ENCODE measurements at regions not wholly inside any gene's neighbourhood (a gene's known extent, or its start where the extent isn't known, plus 50 kb on each side); places are given as distances from the start of the nearest gene placed in this dataset.

DNA sequence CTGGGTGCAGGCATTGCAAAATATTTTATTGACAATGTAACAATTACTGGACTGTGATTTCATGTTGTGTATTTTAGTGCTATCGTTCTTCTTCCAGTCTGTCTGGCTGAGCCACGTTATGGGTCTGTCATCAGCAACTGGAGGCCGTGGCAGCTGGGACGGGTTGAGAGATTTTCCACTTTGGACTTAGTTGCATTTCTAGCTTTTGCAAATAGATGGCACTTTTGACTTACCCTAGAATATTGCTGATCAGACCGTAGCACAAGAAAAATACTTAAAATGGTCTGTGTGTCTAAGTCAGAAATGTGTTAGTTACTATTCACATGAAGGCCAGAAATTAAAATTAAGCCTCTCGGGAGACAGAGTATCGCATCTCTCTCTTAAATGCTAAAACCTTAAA lies 211.1 kb downstream of the TEX29 start:
- intact Hi-C loops (cut with DNase I), result no loop called here
- peaks cover 0 to 57% (median 0%) of the 10 kb centered on the region in 4 donors for H3K27me3 ChIP-seq

DNA sequence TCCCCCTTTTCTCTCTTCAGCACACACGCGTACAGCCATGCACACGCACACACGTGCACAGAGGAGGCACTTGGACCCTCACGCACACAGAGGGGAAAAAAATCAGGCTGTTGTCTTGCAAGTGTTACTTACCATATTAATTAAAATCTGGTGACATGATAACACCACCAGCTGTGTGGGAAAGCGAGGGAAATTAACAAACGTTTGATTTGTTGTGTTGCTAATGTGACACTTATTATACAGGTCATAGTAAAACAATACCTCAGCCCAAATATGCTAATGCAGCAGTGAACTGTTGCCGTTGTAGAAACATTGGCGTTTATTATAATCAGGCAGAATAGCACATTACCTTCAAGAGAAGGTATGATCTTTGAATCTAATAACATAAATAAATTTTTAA lies 211.7 kb downstream of the TEX29 start:
- Histone ChIP-seq H3K9me3 (no peaks in the 10 kb centered on the region), H3K4me3 (no peak overlapping the region), H3K27ac (replicated peaks in 1 of 4) (no peak overlapping the region), H3K4me1 (peaks cover 0 to 16% (median 12%) of the 10 kb centered on the region in 4 donors), H3K36me3 (no peaks in the 10 kb centered on the region), H3K27me3 (peaks cover 0 to 64% (median 0%) of the 10 kb centered on the region in 4 donors)
- WGBS, result 81% methylated on average over 9 of the region's 9 CpGs
- intact Hi-C loops (cut with DNase I), result no loop called here
- DNase-seq (ENCODE audit: extremely low spot score), result no peak
- TF ChIP-seq POLR2AphosphoS5 (IDR thresholded peaks at IDR 0.05), result no peak
- TF ChIP-seq, protein P1, sequence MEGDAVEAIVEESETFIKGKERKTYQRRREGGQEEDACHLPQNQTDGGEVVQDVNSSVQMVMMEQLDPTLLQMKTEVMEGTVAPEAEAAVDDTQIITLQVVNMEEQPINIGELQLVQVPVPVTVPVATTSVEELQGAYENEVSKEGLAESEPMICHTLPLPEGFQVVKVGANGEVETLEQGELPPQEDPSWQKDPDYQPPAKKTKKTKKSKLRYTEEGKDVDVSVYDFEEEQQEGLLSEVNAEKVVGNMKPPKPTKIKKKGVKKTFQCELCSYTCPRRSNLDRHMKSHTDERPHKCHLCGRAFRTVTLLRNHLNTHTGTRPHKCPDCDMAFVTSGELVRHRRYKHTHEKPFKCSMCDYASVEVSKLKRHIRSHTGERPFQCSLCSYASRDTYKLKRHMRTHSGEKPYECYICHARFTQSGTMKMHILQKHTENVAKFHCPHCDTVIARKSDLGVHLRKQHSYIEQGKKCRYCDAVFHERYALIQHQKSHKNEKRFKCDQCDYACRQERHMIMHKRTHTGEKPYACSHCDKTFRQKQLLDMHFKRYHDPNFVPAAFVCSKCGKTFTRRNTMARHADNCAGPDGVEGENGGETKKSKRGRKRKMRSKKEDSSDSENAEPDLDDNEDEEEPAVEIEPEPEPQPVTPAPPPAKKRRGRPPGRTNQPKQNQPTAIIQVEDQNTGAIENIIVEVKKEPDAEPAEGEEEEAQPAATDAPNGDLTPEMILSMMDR (IDR thresholded peaks at IDR 0.05), result no peak
- TF ChIP-seq POLR2A (IDR thresholded peaks at IDR 0.05; ENCODE audit: low read depth), result no peak

More for the DNA sequence above, 211.1 kb downstream of the TEX29 start:
- no peak for DNase-seq (ENCODE audit: extremely low spot score)
- WGBS, result 26% methylated on average over 7 of the region's 7 CpGs
- Histone ChIP-seq H3K27ac (replicated peaks in 1 of 4) (no peak overlapping the region), H3K9me3 (no peaks in the 10 kb centered on the region), H3K4me1 (peaks cover 0 to 16% (median 12%) of the 10 kb centered on the region in 4 donors), H3K4me3 (no peak overlapping the region), H3K36me3 (no peaks in the 10 kb centered on the region)
- TF ChIP-seq POLR2A (IDR thresholded peaks at IDR 0.05; ENCODE audit: low read depth), result no peak
- TF ChIP-seq, protein P1 (IDR thresholded peaks at IDR 0.05), result peak in 2 of 3 experiments; percentile 7 to 11

DNA sequence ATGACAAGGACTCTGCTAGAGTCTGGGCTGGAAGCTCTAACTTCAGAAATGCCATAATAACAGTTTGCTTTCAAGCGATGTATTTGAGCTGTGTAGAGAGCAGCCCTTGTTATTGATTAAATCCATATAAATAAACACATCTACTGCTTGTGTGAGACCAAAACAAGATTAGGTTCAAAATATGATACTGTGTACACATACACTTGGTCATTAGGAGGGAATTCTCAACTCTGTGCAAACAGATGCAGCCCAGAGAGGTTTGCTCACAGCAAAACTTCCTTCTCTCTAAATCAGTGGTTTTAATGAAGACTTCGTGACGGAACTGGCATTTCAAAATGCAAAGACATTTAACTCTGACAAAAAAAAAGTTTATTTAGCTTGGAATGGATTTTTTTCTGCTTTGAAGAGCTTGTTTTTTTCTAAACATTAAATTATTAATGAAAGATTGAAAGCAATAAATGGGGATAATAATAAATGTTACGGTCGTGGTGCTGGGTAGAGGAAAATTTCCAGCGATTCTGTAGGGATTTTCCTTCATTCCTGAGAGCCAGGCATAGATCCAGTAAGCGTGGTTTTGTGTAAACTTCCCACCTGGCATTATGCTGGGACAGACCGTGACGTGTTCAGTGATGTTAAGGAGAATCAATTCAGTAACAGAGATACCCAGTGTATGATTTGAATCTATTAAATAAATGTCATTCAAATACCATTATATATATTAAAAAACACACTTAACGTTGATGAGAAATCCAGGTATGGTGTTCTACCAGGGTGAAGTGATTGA lies 213.7 kb downstream of the TEX29 start:
- TF ChIP-seq POLR2AphosphoS5 (IDR thresholded peaks at IDR 0.05), result no peak
- no peak for TF ChIP-seq EP300 (IDR thresholded peaks at IDR 0.05)
- TF ChIP-seq, protein P1 (IDR thresholded peaks at IDR 0.05), result no peak
- TF ChIP-seq POLR2A (IDR thresholded peaks at IDR 0.05; ENCODE audit: low read depth), result no peak
- 60% methylated on average over 10 of the region's 10 CpGs for WGBS
- H3K4me3 ChIP-seq, result no peak overlapping the region
- H3K4me1 ChIP-seq, result peaks cover 0 to 11% (median 10%) of the 10 kb centered on the region in 4 donors
- intact Hi-C loops (cut with DNase I), result no loop called here
- H3K9me3 ChIP-seq, result no peaks in the 10 kb centered on the region
- H3K36me3 ChIP-seq, result no peaks in the 10 kb centered on the region
- no peak overlapping the region for H3K27ac ChIP-seq (replicated peaks in 1 of 4)
- no peak for DNase-seq (ENCODE audit: extremely low spot score)
- peaks cover 0 to 78% (median 1%) of the 10 kb centered on the region in 4 donors for H3K27me3 ChIP-seq

DNA sequence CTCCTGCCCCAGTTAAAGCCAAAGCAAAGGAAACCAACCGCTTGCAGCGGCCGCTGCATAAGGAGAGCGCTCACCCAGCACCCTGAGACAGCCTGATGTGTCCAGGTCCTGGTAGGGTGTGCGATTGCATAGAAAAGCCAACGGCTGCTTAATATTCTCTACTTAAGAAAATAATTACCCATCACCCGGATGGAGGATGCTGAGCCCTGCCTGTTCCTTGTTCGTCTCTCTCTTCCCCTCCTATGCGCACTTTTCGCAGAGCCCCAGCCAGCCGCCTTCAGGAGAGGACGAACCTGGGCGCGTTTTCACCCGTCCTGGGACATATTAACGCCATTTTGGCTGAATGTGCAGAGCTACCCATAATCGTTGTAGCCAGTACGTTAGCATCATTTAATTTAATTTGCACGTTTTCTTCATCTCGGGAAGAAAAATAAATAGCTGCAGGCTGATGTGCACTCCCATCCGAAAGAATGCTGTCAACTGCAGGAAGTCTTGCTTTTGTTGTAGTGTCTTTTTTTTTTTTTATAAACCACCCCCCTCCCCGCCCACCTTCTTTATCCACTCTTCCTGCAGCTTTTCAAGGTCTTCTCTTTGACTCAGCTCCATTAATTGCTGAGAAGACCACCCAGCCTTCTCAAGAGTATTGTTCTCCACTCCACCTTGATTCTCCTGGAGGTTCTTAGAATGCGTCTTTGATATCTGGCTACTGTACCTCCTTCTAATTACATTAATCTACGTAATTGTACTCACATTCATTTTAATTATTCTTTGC lies 214.5 kb downstream of the TEX29 start:
- no peak for DNase-seq (ENCODE audit: extremely low spot score)
- no peak overlapping the region for H3K27ac ChIP-seq (replicated peaks in 1 of 4)
- H3K4me1 ChIP-seq, result peaks cover 0 to 4% (median 1%) of the 10 kb centered on the region in 4 donors
- H3K36me3 ChIP-seq, result no peaks in the 10 kb centered on the region
- H3K4me3 ChIP-seq, result no peak overlapping the region
- TF ChIP-seq POLR2AphosphoS5 (IDR thresholded peaks at IDR 0.05), result no peak
- no peak for TF ChIP-seq EP300 (IDR thresholded peaks at IDR 0.05)
- TF ChIP-seq POLR2A (IDR thresholded peaks at IDR 0.05; ENCODE audit: low read depth), result no peak
- TF ChIP-seq, protein P1 (IDR thresholded peaks at IDR 0.05), result no peak
- intact Hi-C loops (cut with DNase I), result no loop called here
- 21% methylated on average over 24 of the region's 24 CpGs for WGBS
- H3K27me3 ChIP-seq, result peaks cover 0 to 78% (median 1%) of the 10 kb centered on the region in 4 donors
- no peaks in the 10 kb centered on the region for H3K9me3 ChIP-seq

All from esophagus muscularis mucosa (tissue), 4 donors.